ENCODE measurements at regions not wholly inside any gene's neighbourhood (a gene's known extent, or its start where the extent isn't known, plus 50 kb on each side); places are given as distances from the start of the nearest gene placed in this dataset.

- TF ChIP-seq, protein P1, sequence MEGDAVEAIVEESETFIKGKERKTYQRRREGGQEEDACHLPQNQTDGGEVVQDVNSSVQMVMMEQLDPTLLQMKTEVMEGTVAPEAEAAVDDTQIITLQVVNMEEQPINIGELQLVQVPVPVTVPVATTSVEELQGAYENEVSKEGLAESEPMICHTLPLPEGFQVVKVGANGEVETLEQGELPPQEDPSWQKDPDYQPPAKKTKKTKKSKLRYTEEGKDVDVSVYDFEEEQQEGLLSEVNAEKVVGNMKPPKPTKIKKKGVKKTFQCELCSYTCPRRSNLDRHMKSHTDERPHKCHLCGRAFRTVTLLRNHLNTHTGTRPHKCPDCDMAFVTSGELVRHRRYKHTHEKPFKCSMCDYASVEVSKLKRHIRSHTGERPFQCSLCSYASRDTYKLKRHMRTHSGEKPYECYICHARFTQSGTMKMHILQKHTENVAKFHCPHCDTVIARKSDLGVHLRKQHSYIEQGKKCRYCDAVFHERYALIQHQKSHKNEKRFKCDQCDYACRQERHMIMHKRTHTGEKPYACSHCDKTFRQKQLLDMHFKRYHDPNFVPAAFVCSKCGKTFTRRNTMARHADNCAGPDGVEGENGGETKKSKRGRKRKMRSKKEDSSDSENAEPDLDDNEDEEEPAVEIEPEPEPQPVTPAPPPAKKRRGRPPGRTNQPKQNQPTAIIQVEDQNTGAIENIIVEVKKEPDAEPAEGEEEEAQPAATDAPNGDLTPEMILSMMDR (IDR thresholded peaks at IDR 0.05) = no peak
- TF ChIP-seq REST (IDR thresholded peaks at IDR 0.05) (no peak), CEBPB (IDR thresholded peaks at IDR 0.05) (no peak), ZSCAN20 (CRISPR knock-in tag; IDR thresholded peaks at IDR 0.05) (no peak), ELK1 (IDR thresholded peaks at IDR 0.05; ENCODE audit: low read depth, low read length) (no peak), EP300 (IDR thresholded peaks at IDR 0.05) (no peak), JUNB (IDR thresholded peaks at IDR 0.05) (no peak), CHD2 (IDR thresholded peaks at IDR 0.05; ENCODE audit: low read length, partially characterized antibody) (no peak), MYC (IDR thresholded peaks at IDR 0.05; ENCODE audit: borderline replicate concordance, low read length) (no peak)
- TF ChIP-seq, protein P2, sequence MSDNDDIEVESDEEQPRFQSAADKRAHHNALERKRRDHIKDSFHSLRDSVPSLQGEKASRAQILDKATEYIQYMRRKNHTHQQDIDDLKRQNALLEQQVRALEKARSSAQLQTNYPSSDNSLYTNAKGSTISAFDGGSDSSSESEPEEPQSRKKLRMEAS (IDR thresholded peaks at IDR 0.05) = no peak
These were observed 295.7 kb downstream of the SETD4 start for GRCh38 chr21:35764586-35764985.

All from A549 (cell line).